Endothelial cell of umbilical vein (primary cell): ENCODE measurements at regions not wholly inside any gene's neighbourhood (a gene's known extent, or its start where the extent isn't known, plus 50 kb on each side); places are given as distances from the start of the nearest gene placed in this dataset.

Experiments used
- BruUV-seq: library from RNA; stranded (reverse); fragments of 400-500 nt; replicated peaks from 2 replicates; lab custom pipeline; 2021; lab: Mats Ljungman, UMichigan
- CTCF ChIA-PET: fragments of 300-600, 350-600 bp; sonication (Branson Sonifier 250); formaldehyde crosslinking; loops from one replicate; lab custom pipeline; 2021; ENCODE audit warnings: antibody characterized with exemption, inconsistent platforms; lab: Charles Lee
- POLR2A ChIA-PET: fragments of 300-600, 350-600 bp; sonication (Branson Sonifier 250); formaldehyde crosslinking; loops from one replicate; lab custom pipeline; 2021; ENCODE audit warnings: antibody characterized with exemption, inconsistent platforms; lab: Charles Lee
- DNase-seq: peaks from one replicate; pipeline ENCODE4 v3.0.0-alpha.2; 2011; ENCODE audit warnings: low read depth, low spot score
- FAIRE-seq: peaks from 2 replicates; lab custom pipeline; 2011; peaks lifted over from hg19 to GRCh38; lab: Jason Lieb, UNC
- H2AFZ ChIP-seq: 2 replicates; pipeline ENCODE4 v1.6.0; 2012; ENCODE audit warnings: low read depth, low read length, control low read depth, inconsistent platforms
- H3K27ac ChIP-seq: 2 replicates; pipeline ENCODE4 v1.5.1; 2011; ENCODE audit warnings: low read depth, mild to moderate bottlenecking, control low read depth, low read length, moderate library complexity; ENCODE audit not compliant: insufficient read depth
- H3K27me3 ChIP-seq, 2 experiments: 2 replicates each; pipeline versions ENCODE4 v1.6.0 to v1.6.1; 2011; ENCODE audit warnings: low read length in 2 of 2, mixed read lengths in 1 of 2; ENCODE audit not compliant: control insufficient read depth in 2 of 2, insufficient read depth in 2 of 2
- H3K36me3 ChIP-seq, 2 experiments: 2 replicates in 1 of 2; 3 replicates in 1 of 2; pipeline ENCODE4 v1.5.1; 2011; ENCODE audit warnings: low read length in 2 of 2, mild to moderate bottlenecking in 1 of 2, moderate library complexity in 1 of 2; ENCODE audit not compliant: control insufficient read depth in 2 of 2, insufficient read depth in 2 of 2; ENCODE audit errors: extremely low read depth in 1 of 2
- H3K4me1 ChIP-seq: 3 replicates; pipeline ENCODE4 v1.5.1; 2011; ENCODE audit warnings: mild to moderate bottlenecking, low read length; ENCODE audit not compliant: control insufficient read depth, insufficient read depth; ENCODE audit errors: extremely low read depth
- H3K4me2 ChIP-seq: 2 replicates; pipeline ENCODE4 v1.6.1; 2011; ENCODE audit warnings: low read length, control low read depth, mixed read lengths; ENCODE audit not compliant: insufficient read depth
- H3K4me3 ChIP-seq, 3 experiments: fragments of 200-600 bp in 1 of 3; sonication (generic), shearing (Covaris generic) in 1 of 3; replicated peaks in 1 of 3; 2 replicates each; pipeline ENCODE4 v1.5.1; 2011 to 2016; ENCODE audit warnings: control low read depth in 3 of 3, low read length in 3 of 3, mild to moderate bottlenecking in 2 of 3, inconsistent platforms in 1 of 3, low read depth in 1 of 3, moderate library complexity in 1 of 3; ENCODE audit not compliant: insufficient read depth in 1 of 3
- H3K79me2 ChIP-seq: 2 replicates; pipeline ENCODE4 v1.6.0; 2012; ENCODE audit warnings: low read length, inconsistent platforms; ENCODE audit not compliant: control insufficient read depth, insufficient read depth
- H3K9ac ChIP-seq: replicated peaks from 2 replicates; pipeline ENCODE3; 2011; ENCODE audit warnings: low read length, control low read depth; ENCODE audit not compliant: insufficient read depth; ENCODE audit errors: extremely low read depth
- H3K9me1 ChIP-seq: replicated peaks from 3 replicates; pipeline ENCODE4 v1.6.0; 2011; ENCODE audit warnings: mild to moderate bottlenecking, low read length; ENCODE audit not compliant: control insufficient read depth, insufficient read depth; ENCODE audit errors: extremely low read depth
- H3K9me3 ChIP-seq: replicated peaks from 2 replicates; pipeline ENCODE4 v1.5.1; 2012; ENCODE audit warnings: low read length, inconsistent platforms; ENCODE audit not compliant: control insufficient read depth, insufficient read depth
- H4K20me1 ChIP-seq: replicated peaks from 2 replicates; pipeline ENCODE3; 2011; ENCODE audit warnings: mild to moderate bottlenecking, low read length; ENCODE audit not compliant: control insufficient read depth, insufficient read depth; ENCODE audit errors: extremely low read depth
- CTCF ChIP-seq, 2 donors: IDR thresholded peaks; 1 replicate in 1 of 2; 2 replicates in 1 of 2; pipeline ENCODE4 v1.5.1; 2011; ENCODE audit warnings: low read length in 2 of 2, mild to moderate bottlenecking in 2 of 2, moderate library complexity in 2 of 2, control low read depth in 1 of 2, inconsistent platforms in 1 of 2, low read depth in 1 of 2; ENCODE audit not compliant: insufficient read depth in 1 of 2; ENCODE audit errors: extremely low read depth in 1 of 2
- GATA2 ChIP-seq: IDR thresholded peaks from 2 replicates; pipeline ENCODE4 v1.7.0; 2011; ENCODE audit warnings: low read depth, mild to moderate bottlenecking, moderate library complexity, mixed read lengths, low read length; ENCODE audit not compliant: insufficient read length, insufficient read depth
- JUN ChIP-seq: IDR thresholded peaks from 2 replicates; pipeline ENCODE4 v1.6.1; 2011; ENCODE audit warnings: borderline replicate concordance, low read depth; ENCODE audit not compliant: insufficient read length, insufficient read depth
- MAX ChIP-seq: IDR thresholded peaks from 2 replicates; pipeline ENCODE4 v1.6.1; 2011; ENCODE audit not compliant: insufficient read depth, insufficient read length
- dilution Hi-C: fragments of 300-500 bp; cut with MboI; formaldehyde crosslinking; loops from one replicate; pipeline ENCODE4 v1.15.0; 2019; ENCODE audit warnings: low sequenced_read_pairs; ENCODE audit not compliant: extremely low pct_ligation_motif_present
- intact Hi-C: fragments of 100-400 bp; cut with micrococcal nuclease; formaldehyde crosslinking; loops from one replicate; pipeline ENCODE4 v1.10.0; 2022

GRCh38 chr6:153511896-153512496 lies 380.9 kb upstream of the RGS17 start:
- Histone ChIP-seq H3K9me3 (no peaks in the 10 kb centered on the region), H3K27ac (no peak overlapping the region), H3K36me3 (no peaks in the 10 kb centered on the region), H3K4me1 (no peaks in the 10 kb centered on the region), H3K9ac (no peak overlapping the region), H3K4me2 (no peak overlapping the region), H3K4me3 (no peak overlapping the region), H2AFZ (no peak overlapping the region), H4K20me1 (no peaks in the 10 kb centered on the region), H3K27me3 (no peaks in the 10 kb centered on the region), H3K79me2 (no peaks in the 10 kb centered on the region), H3K9me1 (no peaks in the 10 kb centered on the region)
- dilution Hi-C loops: no loop called here
- ChIA-PET CTCF (interaction anchor here (0.7 to 3.5 kb wide), 5 partner anchors 22 to 480 kb away, joined by 3 to 31 read pairs (median 5); no protein-coding TSS in a partner anchor), POLR2A (no interaction called here)
- TF ChIP-seq CTCF (IDR thresholded peaks at IDR 0.05; ENCODE audit: extremely low read depth in 1 of 2, insufficient read depth in 1 of 2, low read depth in 1 of 2, low read length in 2 of 2) (peak; percentile 32 to 43), JUN (no peak)
- no peak for FAIRE-seq
- no TSS peak for BruUV-seq
- DNase-seq: peak; percentile 7
- intact Hi-C loops: loop anchor here (1.0 kb wide), 2 partner anchors 281 to 481 kb away; no protein-coding TSS in a partner anchor

- no peak for FAIRE-seq
- dilution Hi-C loops: no loop called here
- BruUV-seq: no TSS peak
Observed at GRCh38 chr6:153503810-153504209, 372.7 kb upstream of the RGS17 start.

More at GRCh38 chr6:153503810-153504209, 372.7 kb upstream of the RGS17 start:
- DNase-seq: no peak
- Histone ChIP-seq H3K27ac (no peak overlapping the region), H3K9me1 (no peaks in the 10 kb centered on the region), H3K4me1 (no peaks in the 10 kb centered on the region), H3K36me3 (no peaks in the 10 kb centered on the region), H3K4me3 (no peak overlapping the region), H2AFZ (no peak overlapping the region), H3K4me2 (no peak overlapping the region), H4K20me1 (no peaks in the 10 kb centered on the region), H3K79me2 (no peaks in the 10 kb centered on the region), H3K27me3 (no peaks in the 10 kb centered on the region), H3K9me3 (no peaks in the 10 kb centered on the region), H3K9ac (no peak overlapping the region)
- intact Hi-C loops: no loop called here
- no peak for TF ChIP-seq JUN
- no peak for TF ChIP-seq GATA2
- no peak for TF ChIP-seq MAX
- POLR2A ChIA-PET: no interaction called here
- CTCF ChIA-PET: no interaction called here
